Neural crest cell (in vitro differentiated cells): ENCODE measurements at regions not wholly inside any gene's neighbourhood (a gene's known extent, or its start where the extent isn't known, plus 50 kb on each side); places are given as distances from the start of the nearest gene placed in this dataset.

ENCODE experiments used
- DNase-seq: peaks from one replicate; pipeline ENCODE4 v3.0.0; 2021; ENCODE audit warnings: low read depth, mixed read lengths, low spot score
- H3K27ac Mint-ChIP-seq: one replicate; pipeline ENCODE4 v1.8.0; 2021; ENCODE audit warnings: mild to moderate bottlenecking, mixed read lengths; ENCODE audit not compliant: unreplicated experiment
- H3K27me3 Mint-ChIP-seq: 2 replicates; pipeline ENCODE4 v1.8.0; 2021; ENCODE audit warnings: low read depth, mild to moderate bottlenecking, mixed read lengths
- H3K36me3 Mint-ChIP-seq: 2 replicates; pipeline ENCODE4 v1.8.0; 2021; ENCODE audit warnings: low read depth, mild to moderate bottlenecking, mixed read lengths
- H3K4me1 Mint-ChIP-seq: 2 replicates; pipeline ENCODE4 v1.8.0; 2021; ENCODE audit warnings: mixed read lengths
- H3K4me3 Mint-ChIP-seq: one replicate; pipeline ENCODE4 v1.8.0; 2021; ENCODE audit warnings: mild to moderate bottlenecking, mixed read lengths
- H3K9me3 Mint-ChIP-seq: 2 replicates; pipeline ENCODE4 v1.8.0; 2021; ENCODE audit warnings: mixed read lengths
- CTCF ChIP-seq: fragments of 200-600 bp; sonication (generic); conservative IDR thresholded peaks from 2 replicates; pipeline ENCODE4 v1.5.0; 2021; ENCODE audit warnings: antibody characterized with exemption, mild to moderate bottlenecking

DNA sequence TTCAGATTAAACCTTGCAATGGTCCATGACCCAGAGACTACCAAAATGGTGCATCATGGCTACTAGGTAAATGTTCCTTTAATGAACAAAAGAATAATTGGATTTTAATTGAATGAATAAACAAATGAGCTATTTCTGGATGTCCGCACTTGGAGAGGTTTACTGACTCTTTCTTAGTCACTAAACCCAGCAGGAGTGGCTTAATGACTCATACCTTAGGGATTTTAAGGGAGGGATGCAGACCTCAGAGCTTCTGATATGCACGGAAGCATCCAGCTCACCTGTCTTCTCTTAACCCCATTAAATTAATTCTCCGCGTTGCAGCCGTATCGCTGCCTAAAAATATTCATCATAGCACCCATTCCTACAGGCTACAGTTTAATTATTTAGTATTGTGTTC lies 970.0 kb upstream of the SLC35B3 start:
- Mint-ChIP-seq H3K27ac (no peak overlapping the region), H3K36me3 (no peaks in the 10 kb centered on the region), H3K9me3 (no peaks in the 10 kb centered on the region), H3K27me3 (no peaks in the 10 kb centered on the region), H3K4me1 (peaks cover 6% of the 10 kb centered on the region), H3K4me3 (no peak overlapping the region)
- no peak for DNase-seq
- TF ChIP-seq CTCF: no peak

GRCh38 chr6:9404351-9405146 lies 969.2 kb upstream of the SLC35B3 start:
- no peak for TF ChIP-seq CTCF
- no peak overlapping the region for H3K27ac Mint-ChIP-seq

GRCh38 chr6:9403736-9404135 lies 968.4 kb upstream of the SLC35B3 start:
- no peak overlapping the region for H3K4me3 Mint-ChIP-seq

More at GRCh38 chr6:9404351-9405146, 969.2 kb upstream of the SLC35B3 start:
- no peaks in the 10 kb centered on the region for H3K36me3 Mint-ChIP-seq
- peaks cover 6% of the 10 kb centered on the region for H3K4me1 Mint-ChIP-seq
- H3K4me3 Mint-ChIP-seq: no peak overlapping the region
- H3K9me3 Mint-ChIP-seq: peaks cover 2% of the 10 kb centered on the region
- no peaks in the 10 kb centered on the region for H3K27me3 Mint-ChIP-seq
- DNase-seq: no peak

DNA sequence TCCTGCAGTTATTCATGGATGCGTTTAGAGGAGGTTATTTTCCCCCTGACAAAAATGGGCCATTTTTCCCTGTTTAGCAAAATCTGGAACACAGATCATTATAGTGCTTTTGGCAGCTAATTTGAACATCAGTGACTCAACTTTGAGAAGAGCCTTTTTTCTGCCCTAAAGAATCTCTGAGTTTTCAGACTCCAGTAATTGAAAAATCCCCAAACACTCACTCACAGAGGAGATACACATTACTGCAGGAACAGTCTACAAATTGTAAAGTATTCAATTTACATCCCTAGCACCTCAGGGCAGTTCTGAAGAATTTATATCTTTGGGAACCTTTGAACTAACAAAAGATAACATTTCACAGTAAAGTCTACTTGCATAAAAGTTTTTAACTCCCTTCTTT lies 966.6 kb upstream of the SLC35B3 start:
- H3K27ac Mint-ChIP-seq: no peak overlapping the region
- TF ChIP-seq CTCF: no peak
- no peaks in the 10 kb centered on the region for H3K36me3 Mint-ChIP-seq
- no peak overlapping the region for H3K4me3 Mint-ChIP-seq
- no peak for DNase-seq
- peaks cover 2% of the 10 kb centered on the region for H3K9me3 Mint-ChIP-seq
- H3K4me1 Mint-ChIP-seq: peaks cover 6% of the 10 kb centered on the region
- no peaks in the 10 kb centered on the region for H3K27me3 Mint-ChIP-seq

More at GRCh38 chr6:9403736-9404135, 968.4 kb upstream of the SLC35B3 start:
- Mint-ChIP-seq H3K36me3 (no peaks in the 10 kb centered on the region), H3K4me1 (peaks cover 6% of the 10 kb centered on the region), H3K27ac (no peak overlapping the region), H3K9me3 (peaks cover 2% of the 10 kb centered on the region), H3K27me3 (no peaks in the 10 kb centered on the region)
- no peak for DNase-seq
- no peak for TF ChIP-seq CTCF

- no peak for DNase-seq
- Mint-ChIP-seq H3K4me1 (peaks cover 6% of the 10 kb centered on the region), H3K36me3 (no peaks in the 10 kb centered on the region), H3K27me3 (no peaks in the 10 kb centered on the region), H3K27ac (no peak overlapping the region), H3K4me3 (no peak overlapping the region), H3K9me3 (peaks cover 2% of the 10 kb centered on the region)
- no peak for TF ChIP-seq CTCF
These were observed 964.6 kb upstream of the SLC35B3 start for GRCh38 chr6:9399916-9400315.
